B cell (primary cell): ENCODE measurements at regions not wholly inside any gene's neighbourhood (a gene's known extent, or its start where the extent isn't known, plus 50 kb on each side); places are given as distances from the start of the nearest gene placed in this dataset.

ENCODE experiments used
- ATAC-seq: fragments of 200-7000 bp; cut with Tn5 transposase; one replicate; pipeline ENCODE4 v1.10.0; 2021; ENCODE audit warnings: low read depth, mild to moderate bottlenecking, moderate number of reproducible peaks, moderate library complexity
- CTCF ChIA-PET: fragments of 350-600 bp; sonication (Branson Sonifier 250); formaldehyde crosslinking; loops from one replicate; lab custom pipeline; 2021; ENCODE audit warnings: antibody characterized with exemption, inconsistent platforms; lab: Charles Lee
- POLR2A ChIA-PET: fragments of 350-600 bp; sonication (Branson Sonifier 250); formaldehyde crosslinking; loops from one replicate; lab custom pipeline; 2021; ENCODE audit warnings: antibody characterized with exemption; lab: Charles Lee
- DNase-seq: peaks from one replicate; pipeline ENCODE4 v3.0.0; 2013
- H2AFZ ChIP-seq: 2 replicates; pipeline ENCODE4 v1.6.1; 2012; ENCODE audit warnings: mild to moderate bottlenecking, low read depth, low read length; ENCODE audit not compliant: insufficient read depth, poor library complexity, severe bottlenecking
- H3K27ac ChIP-seq, 2 donors: 1 replicate in 1 of 2; 2 replicates in 1 of 2; pipeline ENCODE4 v1.5.1; 2012 to 2013; ENCODE audit warnings: low read length in 2 of 2, mild to moderate bottlenecking in 2 of 2, moderate library complexity in 1 of 2
- H3K27me3 ChIP-seq, 4 experiments: fragments of 200-600 bp in 1 of 4; sonication (generic) in 1 of 4; replicated peaks in 1 of 4; 1 replicate in 2 of 4; 2 replicates in 2 of 4; pipeline versions ENCODE4 v1.6.1 to v1.7.0; 2013 to 2016; ENCODE audit warnings: low read length in 3 of 4, mild to moderate bottlenecking in 2 of 4, mixed read lengths in 1 of 4, moderate library complexity in 1 of 4; ENCODE audit not compliant: insufficient read depth in 4 of 4, control insufficient read depth in 3 of 4; ENCODE audit errors: control extremely low read depth in 1 of 4
- H3K36me3 ChIP-seq, 2 experiments: replicated peaks in 1 of 2; 1 replicate in 1 of 2; 2 replicates in 1 of 2; pipeline versions ENCODE4 v1.6.1 to v1.7.1; 2013; ENCODE audit warnings: low read length in 1 of 2; ENCODE audit not compliant: insufficient read depth in 2 of 2, control insufficient read depth in 1 of 2; ENCODE audit errors: control extremely low read depth in 1 of 2, extremely low read depth in 1 of 2
- H3K4me1 ChIP-seq, 2 donors: fragments of 200-600 bp in 1 of 2; sonication (generic) in 1 of 2; 1 replicate in 1 of 2; 2 replicates in 1 of 2; pipeline versions ENCODE4 v1.5.1 to v1.6.1; 2013 to 2017; ENCODE audit warnings: low read length in 2 of 2; ENCODE audit not compliant: control insufficient read depth in 2 of 2, insufficient read depth in 2 of 2
- H3K4me2 ChIP-seq: replicated peaks from 2 replicates; pipeline ENCODE3; 2012; ENCODE audit warnings: mild to moderate bottlenecking, low read depth, low read length; ENCODE audit not compliant: poor library complexity, severe bottlenecking
- H3K4me3 ChIP-seq, 5 experiments: fragments of 200-600 bp in 1 of 5; sonication (generic) in 1 of 5; 1 replicate in 3 of 5; 2 replicates in 2 of 5; pipeline versions ENCODE4 v1.5.1 to v1.7.0; 2011 to 2016; ENCODE audit warnings: low read length in 4 of 5, mild to moderate bottlenecking in 4 of 5, low read depth in 2 of 5, control low read depth in 1 of 5, moderate library complexity in 1 of 5; ENCODE audit not compliant: insufficient read depth in 1 of 5; ENCODE audit errors: control extremely low read depth in 1 of 5, extremely low read depth in 1 of 5
- H3K79me2 ChIP-seq: fragments of 200-600 bp; sonication (generic); one replicate; pipeline ENCODE4 v1.6.0; 2016; ENCODE audit warnings: low read length; ENCODE audit not compliant: control insufficient read depth, insufficient read depth
- H3K9ac ChIP-seq: fragments of 200-600 bp; sonication (generic); 2 replicates; pipeline ENCODE4 v1.6.1; 2017; ENCODE audit warnings: mild to moderate bottlenecking, low read length, moderate library complexity
- H3K9me3 ChIP-seq, 3 donors: one replicate each; pipeline versions ENCODE4 v1.6.1 to v1.7.1; 2013; ENCODE audit warnings: low read length in 2 of 3; ENCODE audit not compliant: control insufficient read depth in 2 of 3, insufficient read depth in 1 of 3; ENCODE audit errors: control extremely low read depth in 1 of 3
- H4K20me1 ChIP-seq: 2 replicates; pipeline ENCODE4 v1.6.0; 2012; ENCODE audit warnings: mild to moderate bottlenecking, low read length; ENCODE audit not compliant: insufficient read depth, control insufficient read depth, poor library complexity, severe bottlenecking
- H3K27ac Mint-ChIP-seq: one replicate; pipeline ENCODE4 v1.8.0; 2021; ENCODE audit warnings: mixed read lengths
- H3K27me3 Mint-ChIP-seq: one replicate; pipeline ENCODE4 v1.8.0; 2021; ENCODE audit warnings: mixed read lengths
- H3K4me1 Mint-ChIP-seq: one replicate; pipeline ENCODE4 v1.8.0; 2021; ENCODE audit warnings: mixed read lengths
- H3K4me3 Mint-ChIP-seq: one replicate; pipeline ENCODE4 v1.8.0; 2021; ENCODE audit warnings: mixed read lengths
- H3K9me3 Mint-ChIP-seq: one replicate; pipeline ENCODE4 v1.8.0; 2022; ENCODE audit warnings: mixed read lengths; ENCODE audit not compliant: insufficient read depth
- EZH2 ChIP-seq: IDR thresholded peaks from 2 replicates; pipeline ENCODE4 v1.6.1; 2012; ENCODE audit warnings: borderline replicate concordance, low read depth, mild to moderate bottlenecking, moderate library complexity, low read length; ENCODE audit not compliant: insufficient read depth, poor library complexity, severe bottlenecking
- WGBS: methylation state at CpG from one replicate; pipeline ENCODE4 v1.1.5; 2013; ENCODE audit warnings: missing lambda C conversion rate; ENCODE audit not compliant: insufficient coverage; 5-methylcytosine and 5-hydroxymethylcytosine counted together
- intact Hi-C: fragments of 100-400 bp; cut with micrococcal nuclease; formaldehyde crosslinking; loops from one replicate; pipeline ENCODE4 v1.10.0; 2022
- TF ChIP-seq, protein P1 (sequence below): fragments of 200-600 bp; IDR thresholded peaks from one replicate; pipeline ENCODE4 v1.8.0; 2022; ENCODE audit warnings: antibody characterized with exemption, mild to moderate bottlenecking

GRCh38 chr18:39558658-39559057, 1993.1 kb upstream of the CELF4 start:
- H3K4me3 Mint-ChIP-seq = no peak overlapping the region
- CTCF ChIA-PET = no interaction called here
- intact Hi-C loops = no loop called here
- Histone ChIP-seq H3K4me3 (no peak overlapping the region), H3K36me3 (no peaks in the 10 kb centered on the region), H3K27me3 (no peaks in the 10 kb centered on the region), H3K27ac (no peak overlapping the region), H3K9ac (no peak overlapping the region), H3K4me2 (no peak overlapping the region), H2AFZ (no peak overlapping the region), H4K20me1 (no peaks in the 10 kb centered on the region), H3K4me1 (no peaks in the 10 kb centered on the region), H3K79me2 (no peaks in the 10 kb centered on the region), H3K9me3 (no peaks in the 10 kb centered on the region)
- H3K27me3 Mint-ChIP-seq = no peaks in the 10 kb centered on the region
- DNase-seq (no peak), ATAC-seq (no peak)
- no peak overlapping the region for H3K27ac Mint-ChIP-seq
- H3K4me1 Mint-ChIP-seq = no peaks in the 10 kb centered on the region
- no peak for TF ChIP-seq EZH2
- TF ChIP-seq, protein P1, sequence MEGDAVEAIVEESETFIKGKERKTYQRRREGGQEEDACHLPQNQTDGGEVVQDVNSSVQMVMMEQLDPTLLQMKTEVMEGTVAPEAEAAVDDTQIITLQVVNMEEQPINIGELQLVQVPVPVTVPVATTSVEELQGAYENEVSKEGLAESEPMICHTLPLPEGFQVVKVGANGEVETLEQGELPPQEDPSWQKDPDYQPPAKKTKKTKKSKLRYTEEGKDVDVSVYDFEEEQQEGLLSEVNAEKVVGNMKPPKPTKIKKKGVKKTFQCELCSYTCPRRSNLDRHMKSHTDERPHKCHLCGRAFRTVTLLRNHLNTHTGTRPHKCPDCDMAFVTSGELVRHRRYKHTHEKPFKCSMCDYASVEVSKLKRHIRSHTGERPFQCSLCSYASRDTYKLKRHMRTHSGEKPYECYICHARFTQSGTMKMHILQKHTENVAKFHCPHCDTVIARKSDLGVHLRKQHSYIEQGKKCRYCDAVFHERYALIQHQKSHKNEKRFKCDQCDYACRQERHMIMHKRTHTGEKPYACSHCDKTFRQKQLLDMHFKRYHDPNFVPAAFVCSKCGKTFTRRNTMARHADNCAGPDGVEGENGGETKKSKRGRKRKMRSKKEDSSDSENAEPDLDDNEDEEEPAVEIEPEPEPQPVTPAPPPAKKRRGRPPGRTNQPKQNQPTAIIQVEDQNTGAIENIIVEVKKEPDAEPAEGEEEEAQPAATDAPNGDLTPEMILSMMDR = no peak
- H3K9me3 Mint-ChIP-seq = peaks cover 3% of the 10 kb centered on the region
- POLR2A ChIA-PET = no interaction called here

DNA sequence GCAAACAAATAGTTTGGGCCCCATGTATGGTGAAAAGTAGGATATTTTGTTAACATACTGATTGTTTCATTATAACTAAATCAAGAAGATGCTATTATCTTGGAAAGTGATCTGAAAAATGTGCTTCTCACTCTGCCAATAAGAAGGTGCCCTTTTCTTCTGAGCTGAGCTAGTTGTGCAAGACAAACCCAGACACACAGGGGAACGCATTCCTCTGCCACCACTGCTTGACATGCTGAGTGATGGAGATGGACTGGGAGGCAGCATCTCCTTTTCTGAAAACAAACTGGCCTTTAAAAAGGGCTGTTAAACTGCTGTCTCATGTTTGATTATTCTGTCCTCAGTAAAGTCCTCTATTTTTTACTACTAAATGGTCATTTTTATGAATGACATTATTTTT, 1989.9 kb upstream of the CELF4 start:
- ATAC-seq (no peak), DNase-seq (no peak)
- Histone ChIP-seq H4K20me1 (no peaks in the 10 kb centered on the region), H3K79me2 (no peaks in the 10 kb centered on the region), H3K4me2 (no peak overlapping the region), H3K27me3 (no peaks in the 10 kb centered on the region), H3K27ac (no peak overlapping the region), H3K9ac (no peak overlapping the region), H3K9me3 (no peaks in the 10 kb centered on the region), H2AFZ (no peak overlapping the region), H3K4me3 (no peak overlapping the region), H3K36me3 (no peaks in the 10 kb centered on the region), H3K4me1 (no peaks in the 10 kb centered on the region)
- Mint-ChIP-seq H3K27ac (no peak overlapping the region), H3K9me3 (peaks cover 5% of the 10 kb centered on the region), H3K27me3 (no peaks in the 10 kb centered on the region), H3K4me3 (no peak overlapping the region), H3K4me1 (no peaks in the 10 kb centered on the region)
- intact Hi-C loops = no loop called here
- TF ChIP-seq, protein P1 = no peak
- TF ChIP-seq EZH2 = no peak
- CTCF ChIA-PET = no interaction called here
- POLR2A ChIA-PET = no interaction called here
- WGBS = no CpG with 5 or more reads among the region's 1 CpG
